ENCODE measurements at regions not wholly inside any gene's neighbourhood (a gene's known extent, or its start where the extent isn't known, plus 50 kb on each side); places are given as distances from the start of the nearest gene placed in this dataset.

- intact Hi-C loops (cut with DNase I; ENCODE audit: low total_unique reads) = no loop called here
- TF ChIP-seq POLR2A (IDR thresholded peaks at IDR 0.05) (no peak), POLR2AphosphoS5 (IDR thresholded peaks at IDR 0.05) (no peak), CTCF (IDR thresholded peaks at IDR 0.05) (no peak)
- Histone ChIP-seq H3K27ac (no peak overlapping the region), H3K4me1 (no peaks in the 10 kb centered on the region), H3K4me3 (no peak overlapping the region), H3K27me3 (no peaks in the 10 kb centered on the region), H3K36me3 (no peaks in the 10 kb centered on the region), H3K9me3 (no peaks in the 10 kb centered on the region)
- no peak for DNase-seq (ENCODE audit: low spot score in 2 of 2)
These were observed 60.0 kb upstream of the CNKSR3 start for GRCh38 chr6:154570505-154570904.

DNA sequence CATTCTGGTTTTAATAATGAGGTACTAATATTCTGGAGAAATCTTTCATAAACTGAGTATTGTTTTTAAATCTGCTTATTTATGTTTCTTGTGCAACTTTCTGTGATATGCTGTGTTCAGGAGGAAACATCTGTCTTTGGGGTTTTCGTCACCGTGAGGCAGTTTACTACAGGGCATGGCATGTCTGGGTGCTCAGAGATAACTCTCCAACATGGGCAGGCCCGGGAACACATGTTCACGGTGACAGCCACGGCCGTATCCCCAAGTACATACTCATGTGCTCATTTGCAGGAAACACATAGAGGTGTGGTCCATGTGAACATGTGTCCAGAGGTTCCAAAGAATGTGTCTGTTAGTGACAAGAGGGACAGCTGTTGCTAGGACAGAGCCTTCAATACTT is 62.1 kb upstream of the CNKSR3 start:
- intact Hi-C loops (cut with DNase I; ENCODE audit: low total_unique reads) = no loop called here
- H3K4me3 ChIP-seq = no peak overlapping the region
- no peaks in the 10 kb centered on the region for H3K27me3 ChIP-seq
- no peaks in the 10 kb centered on the region for H3K4me1 ChIP-seq
- DNase-seq (ENCODE audit: low spot score in 2 of 2) = no peak
- H3K36me3 ChIP-seq = no peaks in the 10 kb centered on the region
- no peaks in the 10 kb centered on the region for H3K9me3 ChIP-seq
- TF ChIP-seq POLR2AphosphoS5 (IDR thresholded peaks at IDR 0.05) (no peak), CTCF (IDR thresholded peaks at IDR 0.05) (no peak), POLR2A (IDR thresholded peaks at IDR 0.05) (no peak)
- H3K27ac ChIP-seq = no peak overlapping the region

DNA sequence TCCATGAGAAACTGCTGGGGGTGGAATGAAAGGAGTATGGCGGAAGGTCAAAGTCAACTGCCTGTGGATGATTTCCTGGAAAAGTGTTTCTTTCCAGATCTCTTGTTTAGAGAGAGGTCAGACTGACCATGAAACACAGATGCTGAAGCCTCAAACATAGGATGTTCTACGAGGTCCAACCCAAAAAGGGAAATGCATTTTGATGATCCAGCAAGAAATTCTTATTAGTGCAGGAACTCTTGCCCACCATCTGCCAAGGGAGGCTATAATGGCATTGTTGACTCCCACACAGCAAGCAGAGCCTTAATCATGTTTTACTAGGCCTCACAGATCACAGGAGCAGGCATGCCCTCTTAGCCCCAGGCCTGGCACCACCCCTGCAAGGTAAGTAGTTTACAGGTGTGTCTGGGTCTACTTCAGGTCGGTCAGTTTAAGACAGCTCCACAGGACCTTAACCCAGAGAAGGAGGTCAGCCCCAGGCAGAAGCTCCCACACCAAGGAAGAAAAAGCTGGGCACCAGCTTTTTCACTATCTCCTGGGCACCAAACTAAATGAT is 67.6 kb upstream of the CNKSR3 start:
- intact Hi-C loops (cut with DNase I; ENCODE audit: low total_unique reads) = no loop called here
- DNase-seq (ENCODE audit: low spot score in 2 of 2) = no peak
- TF ChIP-seq CTCF (IDR thresholded peaks at IDR 0.05) = no peak
- TF ChIP-seq POLR2A (IDR thresholded peaks at IDR 0.05) = no peak
- TF ChIP-seq POLR2AphosphoS5 (IDR thresholded peaks at IDR 0.05) = no peak
- H3K4me3 ChIP-seq = no peak overlapping the region
- H3K9me3 ChIP-seq = no peaks in the 10 kb centered on the region
- no peaks in the 10 kb centered on the region for H3K4me1 ChIP-seq
- H3K27ac ChIP-seq = peak overlapping the region in 1 of 2 donors; percentile 59
- no peaks in the 10 kb centered on the region for H3K27me3 ChIP-seq
- H3K36me3 ChIP-seq = no peaks in the 10 kb centered on the region

- H3K27ac ChIP-seq = peak overlapping the region; percentile 56 to 59
- H3K4me1 ChIP-seq = no peaks in the 10 kb centered on the region
- DNase-seq (ENCODE audit: low spot score in 2 of 2) = peak in 1 of 2 donors; percentile 19
- no peaks in the 10 kb centered on the region for H3K9me3 ChIP-seq
- no peaks in the 10 kb centered on the region for H3K36me3 ChIP-seq
- TF ChIP-seq POLR2AphosphoS5 (IDR thresholded peaks at IDR 0.05) (no peak), CTCF (IDR thresholded peaks at IDR 0.05) (no peak), POLR2A (IDR thresholded peaks at IDR 0.05) (no peak)
- H3K27me3 ChIP-seq = no peaks in the 10 kb centered on the region
- intact Hi-C loops (cut with DNase I; ENCODE audit: low total_unique reads) = no loop called here
- no peak overlapping the region for H3K4me3 ChIP-seq
These were observed 68.6 kb upstream of the CNKSR3 start for GRCh38 chr6:154579046-154579445.

- Histone ChIP-seq H3K4me1 (no peaks in the 10 kb centered on the region), H3K36me3 (no peaks in the 10 kb centered on the region), H3K4me3 (no peak overlapping the region), H3K27ac (peak overlapping the region; percentile 56 to 59), H3K9me3 (no peaks in the 10 kb centered on the region), H3K27me3 (no peaks in the 10 kb centered on the region)
- intact Hi-C loops (cut with DNase I; ENCODE audit: low total_unique reads) = no loop called here
- DNase-seq (ENCODE audit: low spot score in 2 of 2) = no peak
- TF ChIP-seq CTCF (IDR thresholded peaks at IDR 0.05) (no peak), POLR2AphosphoS5 (IDR thresholded peaks at IDR 0.05) (no peak), POLR2A (IDR thresholded peaks at IDR 0.05) (no peak)
These were observed 69.0 kb upstream of the CNKSR3 start for GRCh38 chr6:154579485-154579884.

Data from breast epithelium (tissue), 4 donors.